ENCODE measurements at regions not wholly inside any gene's neighbourhood (a gene's known extent, or its start where the extent isn't known, plus 50 kb on each side); places are given as distances from the start of the nearest gene placed in this dataset.

GRCh38 chr1:200292699-200293098, 117.1 kb downstream of the ZNF281 start:
- TF ChIP-seq CTCF (IDR thresholded peaks at IDR 0.05) (no peak), POLR2A (IDR thresholded peaks at IDR 0.05) (no peak), POLR2AphosphoS5 (IDR thresholded peaks at IDR 0.05) (no peak), EP300 (IDR thresholded peaks at IDR 0.05) (no peak)

All from upper lobe of left lung (tissue), 4 donors.